Upper lobe of left lung (tissue), 6 donors: ENCODE measurements at regions not wholly inside any gene's neighbourhood (a gene's known extent, or its start where the extent isn't known, plus 50 kb on each side); places are given as distances from the start of the nearest gene placed in this dataset.

ENCODE experiments used
- ATAC-seq, 2 donors: fragments of 200-7000 bp; cut with Tn5 transposase; one replicate each; pipeline ENCODE4 v1.9.1; 2022; ENCODE audit warnings: mild to moderate bottlenecking in 2 of 2, moderate library complexity in 2 of 2; ENCODE audit not compliant: low FRiP score in 2 of 2
- DNase-seq, 2 donors: peaks; one replicate each; pipeline ENCODE4 v3.0.0-alpha.2; 2019 to 2020
- H3K27ac ChIP-seq, 4 donors: fragments of 200-600 bp; sonication (generic); one replicate each; pipeline ENCODE4 v1.5.1; 2016 to 2019
- H3K27me3 ChIP-seq, 4 donors: fragments of 200-600 bp; sonication (generic); one replicate each; pipeline ENCODE4 v1.5.1; 2017 to 2019
- H3K36me3 ChIP-seq, 4 donors: fragments of 200-600 bp; sonication (generic); one replicate each; pipeline ENCODE4 v1.5.1; 2016 to 2019
- H3K4me1 ChIP-seq, 4 donors: fragments of 200-600 bp; sonication (generic); one replicate each; pipeline ENCODE4 v1.5.1; 2018 to 2019
- H3K4me3 ChIP-seq, 4 donors: fragments of 200-600 bp; sonication (generic); one replicate each; pipeline ENCODE4 v1.5.1; 2017 to 2019; ENCODE audit warnings: mild to moderate bottlenecking in 2 of 4, moderate library complexity in 1 of 4
- H3K9me3 ChIP-seq, 4 donors: fragments of 200-600 bp; sonication (generic); one replicate each; pipeline ENCODE4 v1.5.1; 2018 to 2019
- EP300 ChIP-seq, 4 donors: sonication (generic); formaldehyde crosslinking; IDR thresholded peaks; one replicate each; pipeline ENCODE4 v1.5.1; 2017; ENCODE audit warnings: antibody characterized with exemption in 4 of 4, control low read depth in 2 of 4
- POLR2A ChIP-seq, 4 donors: fragments of 450-650 bp; IDR thresholded peaks; one replicate each; pipeline ENCODE4 v1.5.1; 2016 to 2017; ENCODE audit warnings: antibody characterized with exemption in 4 of 4, mild to moderate bottlenecking in 2 of 4
- POLR2AphosphoS5 ChIP-seq, 2 donors: sonication (generic); formaldehyde crosslinking; IDR thresholded peaks; one replicate each; pipeline ENCODE4 v1.5.1; 2017; ENCODE audit warnings: antibody characterized with exemption in 2 of 2
- WGBS, 2 donors: methylation state at CpG; one replicate each; pipeline ENCODE4 v1.1.5; 2017 to 2018; 5-methylcytosine and 5-hydroxymethylcytosine counted together
- TF ChIP-seq, protein P1 (sequence below), 6 experiments: fragments of 450-650 bp in 4 of 6; fragments of 200-600 bp in 2 of 6; sonication (generic) in 2 of 6; IDR thresholded peaks; one replicate each; pipeline ENCODE4 v1.5.1; 2016 to 2019; ENCODE audit warnings: antibody characterized with exemption in 6 of 6
- donor health status: DM: no; HTN: no; CAD: no; lungs with moderate emphysema.
- donor health status: DM: no; HTN: yes; CAD: no; lungs with severe emphysema.

DNA sequence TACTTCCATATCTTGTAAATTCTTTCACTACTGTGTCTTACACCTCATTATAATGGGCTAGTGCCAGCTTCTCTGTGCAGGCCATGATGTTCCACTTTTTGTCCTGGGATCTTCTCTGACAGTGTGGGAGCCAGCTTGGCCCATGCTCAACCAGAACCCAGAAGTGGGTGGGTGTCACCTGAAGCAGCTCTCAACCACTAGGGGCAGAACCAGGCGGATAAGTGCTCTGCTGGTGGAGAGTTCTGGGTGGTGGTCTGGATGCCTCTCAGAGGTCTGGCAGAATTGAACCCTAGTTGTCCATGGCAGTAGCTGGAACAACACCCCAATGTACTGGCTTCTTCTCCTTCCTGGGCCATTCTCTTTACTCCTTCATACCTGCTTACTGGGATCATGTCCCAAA, 254.1 kb upstream of the N4BP1 start:
- no peaks in the 10 kb centered on the region for H3K27me3 ChIP-seq
- H3K9me3 ChIP-seq: peaks cover 0 to 7% (median 0%) of the 10 kb centered on the region in 4 donors
- ATAC-seq (no peak), DNase-seq (no peak)
- 80 to 89% methylated on average over 1 of the region's 1 CpG for WGBS, 2 donors
- H3K27ac ChIP-seq: no peak overlapping the region
- H3K36me3 ChIP-seq: no peaks in the 10 kb centered on the region
- TF ChIP-seq, protein P1, sequence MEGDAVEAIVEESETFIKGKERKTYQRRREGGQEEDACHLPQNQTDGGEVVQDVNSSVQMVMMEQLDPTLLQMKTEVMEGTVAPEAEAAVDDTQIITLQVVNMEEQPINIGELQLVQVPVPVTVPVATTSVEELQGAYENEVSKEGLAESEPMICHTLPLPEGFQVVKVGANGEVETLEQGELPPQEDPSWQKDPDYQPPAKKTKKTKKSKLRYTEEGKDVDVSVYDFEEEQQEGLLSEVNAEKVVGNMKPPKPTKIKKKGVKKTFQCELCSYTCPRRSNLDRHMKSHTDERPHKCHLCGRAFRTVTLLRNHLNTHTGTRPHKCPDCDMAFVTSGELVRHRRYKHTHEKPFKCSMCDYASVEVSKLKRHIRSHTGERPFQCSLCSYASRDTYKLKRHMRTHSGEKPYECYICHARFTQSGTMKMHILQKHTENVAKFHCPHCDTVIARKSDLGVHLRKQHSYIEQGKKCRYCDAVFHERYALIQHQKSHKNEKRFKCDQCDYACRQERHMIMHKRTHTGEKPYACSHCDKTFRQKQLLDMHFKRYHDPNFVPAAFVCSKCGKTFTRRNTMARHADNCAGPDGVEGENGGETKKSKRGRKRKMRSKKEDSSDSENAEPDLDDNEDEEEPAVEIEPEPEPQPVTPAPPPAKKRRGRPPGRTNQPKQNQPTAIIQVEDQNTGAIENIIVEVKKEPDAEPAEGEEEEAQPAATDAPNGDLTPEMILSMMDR (IDR thresholded peaks at IDR 0.05): no peak
- TF ChIP-seq EP300 (IDR thresholded peaks at IDR 0.05) (no peak), POLR2A (IDR thresholded peaks at IDR 0.05) (no peak), POLR2AphosphoS5 (IDR thresholded peaks at IDR 0.05) (no peak)
- no peak overlapping the region for H3K4me3 ChIP-seq
- H3K4me1 ChIP-seq: no peaks in the 10 kb centered on the region

DNA sequence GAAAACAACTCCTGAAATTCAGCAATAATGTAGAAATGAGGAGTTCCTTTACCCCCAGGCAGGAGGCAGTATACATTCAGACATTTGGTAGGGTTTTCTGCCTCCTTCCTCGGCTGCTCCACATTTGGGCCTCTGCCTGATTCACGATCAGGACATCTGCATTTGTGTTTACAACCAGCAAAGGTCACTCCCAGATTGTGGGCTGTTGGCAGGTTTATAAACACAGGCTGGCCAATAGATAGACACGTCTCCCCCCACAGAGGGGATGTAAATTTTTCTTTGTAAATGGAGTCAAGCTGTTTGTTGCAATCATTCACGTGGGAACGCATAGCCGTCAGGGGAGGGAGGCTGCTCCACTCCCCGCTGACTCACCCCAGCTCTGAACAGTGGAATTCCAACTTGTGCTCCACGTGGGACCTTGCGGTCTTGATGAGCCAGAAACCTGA, 252.1 kb upstream of the N4BP1 start:
- 16 to 22% methylated on average over 8 to 9 of the region's 9 CpGs for WGBS, 2 donors
- no peaks in the 10 kb centered on the region for H3K27me3 ChIP-seq
- DNase-seq: no peak
- H3K4me3 ChIP-seq: no peak overlapping the region
- peaks cover 0 to 7% (median 0%) of the 10 kb centered on the region in 4 donors for H3K9me3 ChIP-seq
- H3K36me3 ChIP-seq: no peaks in the 10 kb centered on the region
- H3K4me1 ChIP-seq: no peaks in the 10 kb centered on the region
- TF ChIP-seq POLR2AphosphoS5 (IDR thresholded peaks at IDR 0.05) (no peak), EP300 (IDR thresholded peaks at IDR 0.05) (no peak), POLR2A (IDR thresholded peaks at IDR 0.05) (no peak)
- TF ChIP-seq, protein P1 (IDR thresholded peaks at IDR 0.05): no peak
- no peak overlapping the region for H3K27ac ChIP-seq
- ATAC-seq: no peak

DNA sequence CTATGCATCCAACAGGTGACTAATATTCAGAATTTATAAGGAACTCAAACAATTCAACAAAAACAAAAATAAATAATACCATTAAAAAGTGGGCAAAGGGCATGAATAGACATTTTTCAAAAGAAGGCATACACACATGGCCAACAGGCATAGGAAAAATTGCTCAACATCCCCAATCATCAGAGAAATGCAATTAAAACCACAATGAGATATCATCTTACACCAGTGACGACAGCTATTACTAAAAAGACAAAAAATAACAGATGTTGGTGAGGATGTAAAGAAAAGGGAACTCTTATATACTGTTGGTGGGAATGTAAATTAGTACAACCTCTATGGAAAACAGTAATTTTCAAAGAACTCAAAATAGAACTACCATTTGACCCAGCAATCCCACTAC, 250.4 kb upstream of the N4BP1 start:
- no peak for DNase-seq
- 52 to 68% methylated on average over 1 of the region's 1 CpG for WGBS, 2 donors
- no peak overlapping the region for H3K27ac ChIP-seq
- TF ChIP-seq, protein P1 (IDR thresholded peaks at IDR 0.05): no peak
- TF ChIP-seq POLR2AphosphoS5 (IDR thresholded peaks at IDR 0.05) (no peak), POLR2A (IDR thresholded peaks at IDR 0.05) (no peak), EP300 (IDR thresholded peaks at IDR 0.05) (no peak)
- H3K9me3 ChIP-seq: peaks cover 0 to 7% (median 0%) of the 10 kb centered on the region in 4 donors
- H3K4me1 ChIP-seq: no peaks in the 10 kb centered on the region
- no peaks in the 10 kb centered on the region for H3K27me3 ChIP-seq
- H3K4me3 ChIP-seq: no peak overlapping the region
- no peaks in the 10 kb centered on the region for H3K36me3 ChIP-seq
- no peak for ATAC-seq

DNA sequence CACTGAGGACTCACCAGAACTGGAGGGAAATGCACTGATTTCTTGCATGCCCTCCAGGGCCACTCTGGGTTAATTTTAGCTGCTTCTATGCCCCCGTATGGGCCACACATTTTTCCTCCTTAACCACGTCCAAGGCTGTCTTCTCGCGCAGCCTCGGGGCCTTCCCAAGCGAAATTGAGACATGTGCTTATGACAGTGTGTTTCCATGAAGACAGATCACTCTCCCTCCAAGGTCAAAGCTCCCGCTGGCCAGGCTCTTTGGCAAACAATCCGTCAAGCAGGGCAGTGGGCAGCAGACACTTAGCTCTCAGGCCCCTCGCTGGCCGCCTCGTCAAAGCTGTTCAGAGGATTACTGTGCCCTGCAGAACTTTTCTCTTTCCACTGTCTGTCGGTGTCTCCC, 243.0 kb upstream of the N4BP1 start:
- 67 to 70% methylated on average over 12 of the region's 12 CpGs for WGBS, 2 donors
- DNase-seq (peak in 1 of 2 donors; percentile 13), ATAC-seq (no peak)
- Histone ChIP-seq H3K27ac (no peak overlapping the region), H3K27me3 (no peaks in the 10 kb centered on the region), H3K36me3 (no peaks in the 10 kb centered on the region), H3K4me1 (no peaks in the 10 kb centered on the region), H3K9me3 (no peaks in the 10 kb centered on the region), H3K4me3 (no peak overlapping the region)
- TF ChIP-seq, protein P1 (IDR thresholded peaks at IDR 0.05): no peak
- TF ChIP-seq POLR2A (IDR thresholded peaks at IDR 0.05) (no peak), EP300 (IDR thresholded peaks at IDR 0.05) (no peak), POLR2AphosphoS5 (IDR thresholded peaks at IDR 0.05) (no peak)

DNA sequence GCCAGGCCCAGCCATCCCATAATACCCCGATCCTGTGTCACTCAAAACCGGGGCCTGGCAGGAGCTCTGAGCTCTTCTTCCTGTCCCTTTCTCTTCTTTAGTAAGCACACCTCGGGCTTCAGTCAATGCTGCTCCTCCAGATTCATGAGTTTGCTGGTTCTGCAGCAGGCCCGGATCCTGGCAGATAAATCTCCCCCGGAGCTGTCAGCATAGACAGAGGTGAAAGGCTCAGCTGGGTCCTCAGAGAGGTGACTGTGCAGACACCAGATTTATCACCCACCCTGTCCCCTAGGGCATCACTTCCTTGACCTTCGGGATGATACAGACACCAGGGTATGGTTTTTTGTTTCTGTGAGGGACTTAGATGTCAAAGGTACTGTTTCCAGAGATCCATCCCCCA, 242.5 kb upstream of the N4BP1 start:
- 60 to 66% methylated on average over 6 of the region's 6 CpGs for WGBS, 2 donors
- no peak for DNase-seq

More for the DNA sequence above, 242.5 kb upstream of the N4BP1 start:
- Histone ChIP-seq H3K9me3 (no peaks in the 10 kb centered on the region), H3K4me1 (no peaks in the 10 kb centered on the region), H3K36me3 (no peaks in the 10 kb centered on the region), H3K4me3 (no peak overlapping the region), H3K27me3 (no peaks in the 10 kb centered on the region), H3K27ac (no peak overlapping the region)
- no peak for TF ChIP-seq EP300 (IDR thresholded peaks at IDR 0.05)
- no peak for ATAC-seq
